Vagina (tissue), 2 donors: ENCODE measurements at regions not wholly inside any gene's neighbourhood (a gene's known extent, or its start where the extent isn't known, plus 50 kb on each side); places are given as distances from the start of the nearest gene placed in this dataset.
A peak's percentile ranks its signal among the peaks of the same experiment; 100 is the strongest.
"Not testable (repeated sequence)": the region's sequence is repeated elsewhere in the genome, so short reads cannot be mapped to it uniquely, and the experiment has no call there.

Source experiments
- DNase-seq, 2 donors: peaks; one replicate each; pipeline ENCODE4 v3.0.0-alpha.2; 2017; ENCODE audit errors: extremely low spot score in 2 of 2
- H3K27ac ChIP-seq: fragments of 200-600 bp; sonication (generic); one replicate; pipeline ENCODE4 v1.5.1; 2019
- H3K27me3 ChIP-seq: fragments of 200-600 bp; sonication (generic); one replicate; pipeline ENCODE4 v1.5.1; 2019
- H3K36me3 ChIP-seq, 2 donors: fragments of 200-600 bp; sonication (generic); one replicate each; pipeline ENCODE4 v1.5.1; 2017 to 2019
- H3K4me1 ChIP-seq: fragments of 200-600 bp; sonication (generic); one replicate; pipeline ENCODE4 v1.5.1; 2019
- H3K4me3 ChIP-seq, 2 donors: fragments of 200-600 bp; sonication (generic); 1 replicate in 1 of 2; 2 replicates in 1 of 2; pipeline ENCODE4 v1.5.1; 2016 to 2019
- H3K9me3 ChIP-seq: fragments of 200-600 bp; sonication (generic); one replicate; pipeline ENCODE4 v1.5.1; 2019
- POLR2A ChIP-seq, 2 donors: fragments of 450-650 bp; IDR thresholded peaks; one replicate each; pipeline ENCODE4 v1.6.1; 2017; ENCODE audit warnings: antibody characterized with exemption in 2 of 2, mild to moderate bottlenecking in 2 of 2, moderate library complexity in 2 of 2
- POLR2AphosphoS5 ChIP-seq, 2 donors: sonication (generic); formaldehyde crosslinking; IDR thresholded peaks; one replicate each; pipeline ENCODE4 v1.9.0; 2017; ENCODE audit warnings: antibody characterized with exemption in 2 of 2, mild to moderate bottlenecking in 2 of 2, low read depth in 1 of 2; ENCODE audit not compliant: insufficient read depth in 1 of 2
- intact Hi-C: fragments of 100-400 bp; cut with DNase I; formaldehyde crosslinking; loops from one replicate; pipeline ENCODE4 v1.15.1; 2023
- TF ChIP-seq, protein P1 (sequence below), 3 experiments: fragments of 450-650 bp in 2 of 3; fragments of 200-600 bp in 1 of 3; sonication (generic) in 1 of 3; IDR thresholded peaks; one replicate each; pipeline ENCODE4 v1.5.1; 2017 to 2019; ENCODE audit warnings: antibody characterized with exemption in 3 of 3, mild to moderate bottlenecking in 2 of 3, moderate library complexity in 2 of 3

- H3K27ac ChIP-seq, H3K4me3 ChIP-seq, intact Hi-C loops, H3K36me3 ChIP-seq, H3K4me1 ChIP-seq, H3K9me3 ChIP-seq, DNase-seq, H3K27me3 ChIP-seq: not testable (repeated sequence)
Measured at GRCh38 chr6:71007298-71007697, 50.4 kb upstream of the B3GAT2 start.

- Histone ChIP-seq H3K9me3 (no peaks in the 10 kb centered on the region), H3K4me3 (no peak overlapping the region), H3K27me3 (no peaks in the 10 kb centered on the region), H3K27ac (no peak overlapping the region), H3K4me1 (no peaks in the 10 kb centered on the region), H3K36me3 (no peaks in the 10 kb centered on the region)
- intact Hi-C loops, result no loop called here
- no peak for DNase-seq
- TF ChIP-seq, protein P1, sequence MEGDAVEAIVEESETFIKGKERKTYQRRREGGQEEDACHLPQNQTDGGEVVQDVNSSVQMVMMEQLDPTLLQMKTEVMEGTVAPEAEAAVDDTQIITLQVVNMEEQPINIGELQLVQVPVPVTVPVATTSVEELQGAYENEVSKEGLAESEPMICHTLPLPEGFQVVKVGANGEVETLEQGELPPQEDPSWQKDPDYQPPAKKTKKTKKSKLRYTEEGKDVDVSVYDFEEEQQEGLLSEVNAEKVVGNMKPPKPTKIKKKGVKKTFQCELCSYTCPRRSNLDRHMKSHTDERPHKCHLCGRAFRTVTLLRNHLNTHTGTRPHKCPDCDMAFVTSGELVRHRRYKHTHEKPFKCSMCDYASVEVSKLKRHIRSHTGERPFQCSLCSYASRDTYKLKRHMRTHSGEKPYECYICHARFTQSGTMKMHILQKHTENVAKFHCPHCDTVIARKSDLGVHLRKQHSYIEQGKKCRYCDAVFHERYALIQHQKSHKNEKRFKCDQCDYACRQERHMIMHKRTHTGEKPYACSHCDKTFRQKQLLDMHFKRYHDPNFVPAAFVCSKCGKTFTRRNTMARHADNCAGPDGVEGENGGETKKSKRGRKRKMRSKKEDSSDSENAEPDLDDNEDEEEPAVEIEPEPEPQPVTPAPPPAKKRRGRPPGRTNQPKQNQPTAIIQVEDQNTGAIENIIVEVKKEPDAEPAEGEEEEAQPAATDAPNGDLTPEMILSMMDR (IDR thresholded peaks at IDR 0.05), result no peak
- TF ChIP-seq POLR2A (IDR thresholded peaks at IDR 0.05) (no peak), POLR2AphosphoS5 (IDR thresholded peaks at IDR 0.05; ENCODE audit: insufficient read depth in 1 of 2, low read depth in 1 of 2) (no peak)
Measured at GRCh38 chr6:71011871-71012371, 55.1 kb upstream of the B3GAT2 start.

- TF ChIP-seq, protein P1 (IDR thresholded peaks at IDR 0.05), result peak; percentile 24 to 54 (median 27)
- TF ChIP-seq POLR2AphosphoS5 (IDR thresholded peaks at IDR 0.05; ENCODE audit: insufficient read depth in 1 of 2, low read depth in 1 of 2), result no peak
- H3K4me3 ChIP-seq, result no peak overlapping the region
- no peaks in the 10 kb centered on the region for H3K27me3 ChIP-seq
- H3K4me1 ChIP-seq, result no peaks in the 10 kb centered on the region
- intact Hi-C loops, result no loop called here
- no peak for DNase-seq
- no peak overlapping the region for H3K27ac ChIP-seq
- H3K9me3 ChIP-seq, result no peaks in the 10 kb centered on the region
- no peaks in the 10 kb centered on the region for H3K36me3 ChIP-seq
Measured at GRCh38 chr6:71012866-71013469, 56.1 kb upstream of the B3GAT2 start.

DNA sequence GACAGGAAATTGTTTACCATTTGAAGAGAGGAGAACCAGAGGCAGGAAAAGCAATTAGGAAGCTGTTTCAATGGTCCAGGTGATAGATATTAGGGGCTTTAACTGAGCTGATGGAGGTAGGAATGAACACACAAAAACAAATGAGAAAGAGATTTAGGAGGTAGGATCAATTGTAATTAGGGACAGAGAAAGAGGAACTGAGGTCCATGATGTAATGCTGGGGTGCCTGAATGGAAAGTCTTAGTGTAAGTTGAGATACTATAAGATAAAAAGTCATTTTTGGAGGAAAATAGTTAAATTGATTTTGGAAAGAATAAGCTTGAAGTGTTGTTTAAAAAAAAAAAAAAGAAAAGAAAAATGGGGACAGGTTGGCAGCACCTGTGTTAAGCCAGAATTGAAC lies 58.5 kb upstream of the B3GAT2 start:
- Histone ChIP-seq H3K27me3 (no peaks in the 10 kb centered on the region), H3K27ac (no peak overlapping the region), H3K9me3 (no peaks in the 10 kb centered on the region), H3K36me3 (no peaks in the 10 kb centered on the region), H3K4me3 (no peak overlapping the region), H3K4me1 (no peaks in the 10 kb centered on the region)
- TF ChIP-seq, protein P1 (IDR thresholded peaks at IDR 0.05), result no peak
- TF ChIP-seq POLR2AphosphoS5 (IDR thresholded peaks at IDR 0.05; ENCODE audit: insufficient read depth in 1 of 2, low read depth in 1 of 2) (no peak), POLR2A (IDR thresholded peaks at IDR 0.05) (no peak)
- intact Hi-C loops, result no loop called here
- no peak for DNase-seq

DNA sequence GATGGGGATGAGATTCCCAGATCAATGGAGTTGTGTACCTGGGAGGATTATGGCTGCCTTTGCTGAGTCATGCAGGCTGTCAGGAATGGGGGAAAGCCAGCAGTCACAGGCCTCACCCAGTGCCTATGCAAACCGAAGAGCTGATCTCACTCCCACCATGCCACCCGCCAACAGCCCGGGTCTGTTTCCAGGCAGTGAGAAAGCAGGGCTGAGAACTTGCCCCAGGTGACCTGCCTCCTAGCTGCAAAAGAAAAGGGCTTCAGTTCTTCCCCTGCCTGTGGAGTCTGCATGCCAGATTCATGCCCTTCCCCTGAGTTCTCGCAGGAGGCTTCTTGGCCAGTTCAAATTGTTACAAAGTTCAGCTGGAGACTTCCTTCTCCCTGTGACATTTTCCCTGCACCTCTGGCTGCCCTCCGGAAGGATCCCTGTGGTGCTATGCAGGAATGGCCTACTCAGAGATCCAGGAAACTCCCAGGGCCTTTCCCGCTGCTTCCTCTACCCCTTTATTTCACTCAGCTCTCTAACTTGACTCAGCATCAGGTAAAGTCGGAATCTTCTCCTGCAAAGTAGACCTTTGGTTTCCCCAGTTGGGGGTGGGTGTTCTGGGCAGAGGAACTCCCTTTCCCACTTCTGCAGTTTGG lies 71.5 kb upstream of the B3GAT2 start:
- Histone ChIP-seq H3K27me3 (no peaks in the 10 kb centered on the region), H3K4me1 (no peaks in the 10 kb centered on the region), H3K27ac (no peak overlapping the region), H3K36me3 (no peaks in the 10 kb centered on the region), H3K9me3 (no peaks in the 10 kb centered on the region), H3K4me3 (no peak overlapping the region)
- intact Hi-C loops, result no loop called here
- DNase-seq, result no peak
- TF ChIP-seq POLR2AphosphoS5 (IDR thresholded peaks at IDR 0.05; ENCODE audit: insufficient read depth in 1 of 2, low read depth in 1 of 2), result no peak
- no peak for TF ChIP-seq POLR2A (IDR thresholded peaks at IDR 0.05)
- TF ChIP-seq, protein P1 (IDR thresholded peaks at IDR 0.05), result no peak
